ENCODE measurements at regions not wholly inside any gene's neighbourhood (a gene's known extent, or its start where the extent isn't known, plus 50 kb on each side); places are given as distances from the start of the nearest gene placed in this dataset.
"Not testable (repeated sequence)": the region's sequence is repeated elsewhere in the genome, so short reads cannot be mapped to it uniquely, and the experiment has no call there.

DNA sequence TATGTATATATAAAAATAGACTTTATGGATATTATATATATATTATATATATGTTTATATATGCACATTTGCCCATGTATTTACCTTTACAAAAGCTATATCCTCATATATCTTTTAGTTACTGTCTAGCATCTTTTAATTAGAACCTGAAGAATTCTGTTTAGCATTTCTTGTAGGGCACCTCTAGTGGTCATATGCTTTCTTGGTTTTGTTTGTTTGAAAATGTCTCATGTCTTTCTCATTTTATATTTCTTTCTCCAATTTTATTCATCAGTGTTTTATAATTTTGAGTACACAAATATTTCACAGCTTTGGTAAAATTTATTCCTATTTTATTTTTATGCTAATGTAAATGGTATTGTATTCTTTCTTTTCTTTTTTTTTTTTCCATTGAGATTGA is 70.3 kb upstream of the SPIN4 start:
- peaks cover 0 to 1% (median 0%) of the 10 kb centered on the region in 5 experiments for H3K9me3 ChIP-seq (ENCODE audit: control extremely low read depth in 1 of 5, control insufficient read depth in 4 of 5, insufficient read depth in 2 of 5, low read depth in 1 of 5, low read length in 4 of 5)
- ChIA-PET CTCF (interaction anchor here (0.6 kb wide), 1 partner anchor 21 kb away, joined by 3 read pairs; no protein-coding TSS in a partner anchor), POLR2A (no interaction called here)
- DNase-seq: no peak
- no peak overlapping the region for H3K4me3 ChIP-seq (ENCODE audit: control insufficient read depth in 1 of 7, extremely low read depth in 1 of 7, insufficient read depth in 4 of 7, low read depth in 2 of 7, low read length in 6 of 7)
- H3K36me3 ChIP-seq (ENCODE audit: control insufficient read depth in 4 of 4, insufficient read depth in 4 of 4, low read length in 3 of 4): peaks cover 0 to 8% (median 0%) of the 10 kb centered on the region in 4 experiments
- no peak overlapping the region for H3K27ac ChIP-seq (ENCODE audit: insufficient read depth in 1 of 2, low read depth in 1 of 2, low read length in 2 of 2, poor library complexity in 1 of 2, severe bottlenecking in 2 of 2)
- no peaks in the 10 kb centered on the region for H3K27me3 ChIP-seq (replicated peaks in 2 of 5; ENCODE audit: control insufficient read depth in 4 of 5, insufficient read depth in 5 of 5, low read length in 4 of 5)
- no peaks in the 10 kb centered on the region for H3K4me1 ChIP-seq (ENCODE audit: control extremely low read depth in 1 of 4, control insufficient read depth in 4 of 4, insufficient read depth in 4 of 4, low read length in 3 of 4)

DNA sequence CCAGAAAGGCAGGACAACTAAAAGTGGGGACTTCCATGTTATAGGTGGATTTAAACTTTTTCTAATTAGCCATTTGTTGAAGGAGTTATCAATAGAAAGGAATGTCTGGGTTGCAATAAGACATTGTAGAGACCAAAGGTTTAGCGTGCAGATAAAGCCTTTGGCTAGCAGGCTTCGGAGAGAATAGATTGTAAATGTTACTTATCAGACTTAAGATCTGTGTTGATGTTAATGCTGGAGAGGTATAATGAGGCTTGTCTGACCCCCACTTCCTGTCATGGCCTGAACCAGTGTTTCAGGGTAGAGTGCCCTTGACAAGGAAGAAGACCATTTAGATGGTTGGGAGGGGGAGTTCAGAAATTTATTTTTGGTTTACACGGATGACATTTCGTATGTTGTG is 67.1 kb upstream of the SPIN4 start:
- no peaks in the 10 kb centered on the region for H3K27me3 ChIP-seq (replicated peaks in 2 of 5; ENCODE audit: control insufficient read depth in 4 of 5, insufficient read depth in 5 of 5, low read length in 4 of 5)
- H3K36me3 ChIP-seq (ENCODE audit: control insufficient read depth in 4 of 4, insufficient read depth in 4 of 4, low read length in 3 of 4): no peaks in the 10 kb centered on the region
- ChIA-PET POLR2A (no interaction called here), CTCF (no interaction called here)
- H3K4me1 ChIP-seq (ENCODE audit: control extremely low read depth in 1 of 4, control insufficient read depth in 4 of 4, insufficient read depth in 4 of 4, low read length in 3 of 4): no peaks in the 10 kb centered on the region
- H3K9me3 ChIP-seq (ENCODE audit: control extremely low read depth in 1 of 5, control insufficient read depth in 4 of 5, insufficient read depth in 2 of 5, low read depth in 1 of 5, low read length in 4 of 5): peaks cover 0 to 1% (median 0%) of the 10 kb centered on the region in 5 experiments
- DNase-seq: no peak
- H3K27ac ChIP-seq (ENCODE audit: insufficient read depth in 1 of 2, low read depth in 1 of 2, low read length in 2 of 2, poor library complexity in 1 of 2, severe bottlenecking in 2 of 2): no peak overlapping the region
- no peak overlapping the region for H3K4me3 ChIP-seq (ENCODE audit: control insufficient read depth in 1 of 7, extremely low read depth in 1 of 7, insufficient read depth in 4 of 7, low read depth in 2 of 7, low read length in 6 of 7)
- 80% methylated on average over 3 of the region's 4 CpGs for WGBS (ENCODE audit: insufficient coverage)

GRCh38 chrX:63417649-63418048 is 66.5 kb upstream of the SPIN4 start:
- H3K27ac ChIP-seq (ENCODE audit: insufficient read depth in 1 of 2, low read depth in 1 of 2, low read length in 2 of 2, poor library complexity in 1 of 2, severe bottlenecking in 2 of 2): no peak overlapping the region
- H3K36me3 ChIP-seq (ENCODE audit: control insufficient read depth in 4 of 4, insufficient read depth in 4 of 4, low read length in 3 of 4): no peaks in the 10 kb centered on the region
- no peaks in the 10 kb centered on the region for H3K27me3 ChIP-seq (replicated peaks in 2 of 5; ENCODE audit: control insufficient read depth in 4 of 5, insufficient read depth in 5 of 5, low read length in 4 of 5)
- no peaks in the 10 kb centered on the region for H3K4me1 ChIP-seq (ENCODE audit: control extremely low read depth in 1 of 4, control insufficient read depth in 4 of 4, insufficient read depth in 4 of 4, low read length in 3 of 4)
- 100% methylated on average over 1 of the region's 4 CpGs for WGBS (ENCODE audit: insufficient coverage)
- POLR2A ChIA-PET: no interaction called here
- no peak for DNase-seq
- H3K4me3 ChIP-seq (ENCODE audit: control insufficient read depth in 1 of 7, extremely low read depth in 1 of 7, insufficient read depth in 4 of 7, low read depth in 2 of 7, low read length in 6 of 7): no peak overlapping the region
- H3K9me3 ChIP-seq (ENCODE audit: control extremely low read depth in 1 of 5, control insufficient read depth in 4 of 5, insufficient read depth in 2 of 5, low read depth in 1 of 5, low read length in 4 of 5): no peaks in the 10 kb centered on the region
- CTCF ChIA-PET: no interaction called here

DNA sequence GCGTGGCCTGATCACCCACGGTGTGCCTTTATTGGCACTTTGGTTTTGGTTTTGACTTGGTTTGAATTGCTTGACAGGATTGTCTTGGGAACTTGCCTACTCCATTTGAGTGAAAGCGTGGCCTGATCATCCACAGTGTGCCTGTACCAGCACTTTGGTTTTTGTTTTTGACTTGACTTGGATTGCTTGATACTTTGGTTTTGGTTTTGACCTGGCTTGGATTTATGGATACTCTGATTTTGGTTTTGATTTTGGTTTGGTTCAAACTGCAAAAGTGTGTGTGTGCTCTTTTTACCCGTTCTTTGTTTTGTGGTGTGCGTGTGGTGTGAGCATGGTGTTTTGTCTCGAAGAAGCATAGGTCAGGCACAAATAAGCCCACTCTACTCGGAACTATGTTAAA is 58.8 kb upstream of the SPIN4 start:
- 97% methylated on average over 4 of the region's 7 CpGs for WGBS (ENCODE audit: insufficient coverage)
- CTCF ChIA-PET; H3K4me1 ChIP-seq (ENCODE audit: control extremely low read depth in 1 of 4, control insufficient read depth in 4 of 4, insufficient read depth in 4 of 4, low read length in 3 of 4): not testable (repeated sequence)

GRCh38 chrX:63408050-63408449 is 56.9 kb upstream of the SPIN4 start:
- Histone ChIP-seq H3K9me3 (ENCODE audit: control extremely low read depth in 1 of 5, control insufficient read depth in 4 of 5, insufficient read depth in 2 of 5, low read depth in 1 of 5, low read length in 4 of 5) (peaks cover 0 to 3% (median 0%) of the 10 kb centered on the region in 5 experiments), H3K4me1 (ENCODE audit: control extremely low read depth in 1 of 4, control insufficient read depth in 4 of 4, insufficient read depth in 4 of 4, low read length in 3 of 4) (no peaks in the 10 kb centered on the region), H3K27ac (ENCODE audit: insufficient read depth in 1 of 2, low read depth in 1 of 2, low read length in 2 of 2, poor library complexity in 1 of 2, severe bottlenecking in 2 of 2) (no peak overlapping the region), H3K36me3 (ENCODE audit: control insufficient read depth in 4 of 4, insufficient read depth in 4 of 4, low read length in 3 of 4) (no peaks in the 10 kb centered on the region), H3K27me3 (replicated peaks in 2 of 5; ENCODE audit: control insufficient read depth in 4 of 5, insufficient read depth in 5 of 5, low read length in 4 of 5) (no peaks in the 10 kb centered on the region), H3K4me3 (ENCODE audit: control insufficient read depth in 1 of 7, extremely low read depth in 1 of 7, insufficient read depth in 4 of 7, low read depth in 2 of 7, low read length in 6 of 7) (no peak overlapping the region)
- ChIA-PET POLR2A (no interaction called here), CTCF (no interaction called here)
- DNase-seq: no peak
- no CpG with 5 or more reads among the region's 1 CpG for WGBS (ENCODE audit: insufficient coverage)

More for the DNA sequence above, 58.8 kb upstream of the SPIN4 start:
- H3K9me3 ChIP-seq (ENCODE audit: control extremely low read depth in 1 of 5, control insufficient read depth in 4 of 5, insufficient read depth in 2 of 5, low read depth in 1 of 5, low read length in 4 of 5); H3K4me3 ChIP-seq (ENCODE audit: control insufficient read depth in 1 of 7, extremely low read depth in 1 of 7, insufficient read depth in 4 of 7, low read depth in 2 of 7, low read length in 6 of 7); DNase-seq; H3K27me3 ChIP-seq (replicated peaks in 2 of 5; ENCODE audit: control insufficient read depth in 4 of 5, insufficient read depth in 5 of 5, low read length in 4 of 5); H3K27ac ChIP-seq (ENCODE audit: insufficient read depth in 1 of 2, low read depth in 1 of 2, low read length in 2 of 2, poor library complexity in 1 of 2, severe bottlenecking in 2 of 2); POLR2A ChIA-PET; H3K36me3 ChIP-seq (ENCODE audit: control insufficient read depth in 4 of 4, insufficient read depth in 4 of 4, low read length in 3 of 4): not testable (repeated sequence)

DNA sequence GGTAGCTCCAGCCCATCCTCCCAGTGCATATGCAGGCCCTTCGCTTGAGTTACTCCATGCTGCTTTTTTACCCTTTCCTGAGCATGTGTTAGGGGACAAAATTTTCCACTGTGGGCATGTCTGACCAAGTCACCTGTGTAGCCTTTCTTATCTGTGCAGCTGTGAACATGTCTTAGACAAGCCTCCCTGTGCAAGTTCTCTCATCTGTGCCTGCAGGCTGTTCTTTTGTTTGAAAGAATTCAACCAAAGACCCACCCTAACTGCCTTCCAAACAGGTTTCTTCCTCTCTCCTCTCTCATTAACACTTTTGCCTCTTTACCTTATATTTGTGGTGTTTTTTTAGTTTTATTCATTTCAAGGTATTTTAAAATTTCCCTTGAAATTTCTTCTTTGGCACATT is 53.2 kb upstream of the SPIN4 start:
- peaks cover 0 to 3% (median 0%) of the 10 kb centered on the region in 5 experiments for H3K9me3 ChIP-seq (ENCODE audit: control extremely low read depth in 1 of 5, control insufficient read depth in 4 of 5, insufficient read depth in 2 of 5, low read depth in 1 of 5, low read length in 4 of 5)
- WGBS (ENCODE audit: insufficient coverage): 50% methylated on average over 1 of the region's 1 CpG
- no peaks in the 10 kb centered on the region for H3K27me3 ChIP-seq (replicated peaks in 2 of 5; ENCODE audit: control insufficient read depth in 4 of 5, insufficient read depth in 5 of 5, low read length in 4 of 5)
- no peak overlapping the region for H3K4me3 ChIP-seq (ENCODE audit: control insufficient read depth in 1 of 7, extremely low read depth in 1 of 7, insufficient read depth in 4 of 7, low read depth in 2 of 7, low read length in 6 of 7)
- H3K27ac ChIP-seq (ENCODE audit: insufficient read depth in 1 of 2, low read depth in 1 of 2, low read length in 2 of 2, poor library complexity in 1 of 2, severe bottlenecking in 2 of 2): no peak overlapping the region
- no peaks in the 10 kb centered on the region for H3K4me1 ChIP-seq (ENCODE audit: control extremely low read depth in 1 of 4, control insufficient read depth in 4 of 4, insufficient read depth in 4 of 4, low read length in 3 of 4)
- ChIA-PET CTCF (no interaction called here), POLR2A (no interaction called here)
- no peak for DNase-seq
- H3K36me3 ChIP-seq (ENCODE audit: control insufficient read depth in 4 of 4, insufficient read depth in 4 of 4, low read length in 3 of 4): no peaks in the 10 kb centered on the region

- H3K4me1 ChIP-seq (ENCODE audit: control extremely low read depth in 1 of 4, control insufficient read depth in 4 of 4, insufficient read depth in 4 of 4, low read length in 3 of 4): no peaks in the 10 kb centered on the region
- no peak overlapping the region for H3K4me3 ChIP-seq (ENCODE audit: control insufficient read depth in 1 of 7, extremely low read depth in 1 of 7, insufficient read depth in 4 of 7, low read depth in 2 of 7, low read length in 6 of 7)
- 83% methylated on average over 1 of the region's 2 CpGs for WGBS (ENCODE audit: insufficient coverage)
- H3K9me3 ChIP-seq (ENCODE audit: control extremely low read depth in 1 of 5, control insufficient read depth in 4 of 5, insufficient read depth in 2 of 5, low read depth in 1 of 5, low read length in 4 of 5): peaks cover 0 to 3% (median 0%) of the 10 kb centered on the region in 5 experiments
- no peak for DNase-seq
- no peak overlapping the region for H3K27ac ChIP-seq (ENCODE audit: insufficient read depth in 1 of 2, low read depth in 1 of 2, low read length in 2 of 2, poor library complexity in 1 of 2, severe bottlenecking in 2 of 2)
- CTCF ChIA-PET: no interaction called here
- H3K36me3 ChIP-seq (ENCODE audit: control insufficient read depth in 4 of 4, insufficient read depth in 4 of 4, low read length in 3 of 4): no peaks in the 10 kb centered on the region
- H3K27me3 ChIP-seq (replicated peaks in 2 of 5; ENCODE audit: control insufficient read depth in 4 of 5, insufficient read depth in 5 of 5, low read length in 4 of 5): no peaks in the 10 kb centered on the region
- POLR2A ChIA-PET: no interaction called here
Measured at GRCh38 chrX:63402106-63402505, 51.0 kb upstream of the SPIN4 start.

Measured in common myeloid progenitor, CD34-positive (primary cell).